Neural progenitor cell (in vitro differentiated cells): ENCODE measurements at regions not wholly inside any gene's neighbourhood (a gene's known extent, or its start where the extent isn't known, plus 50 kb on each side); places are given as distances from the start of the nearest gene placed in this dataset.

ENCODE experiments used
- DNase-seq: peaks from one replicate; pipeline ENCODE4 v3.0.0-alpha.2; 2016; ENCODE audit warnings: low spot score
- H2AFZ ChIP-seq: fragments of 200-600 bp; sonication (generic); replicated peaks from 2 replicates; pipeline ENCODE4 v1.6.1; 2016; ENCODE audit warnings: antibody characterized with exemption
- H3F3A ChIP-seq: fragments of 200-600 bp; sonication (generic); 2 replicates; pipeline ENCODE4 v1.6.1; 2016; ENCODE audit warnings: antibody characterized with exemption, low read depth
- H3K27ac ChIP-seq: fragments of 200-600 bp; sonication (generic); 2 replicates; pipeline ENCODE4 v1.5.1; 2016; ENCODE audit warnings: mild to moderate bottlenecking
- H3K27me3 ChIP-seq: fragments of 200-600 bp; sonication (generic); 2 replicates; pipeline ENCODE4 v1.6.1; 2016; ENCODE audit warnings: mild to moderate bottlenecking, moderate library complexity
- H3K36me3 ChIP-seq: fragments of 200-600 bp; sonication (generic); 2 replicates; pipeline ENCODE4 v1.5.1; 2016
- H3K4me1 ChIP-seq: fragments of 200-600 bp; sonication (generic); 2 replicates; pipeline ENCODE4 v1.6.1; 2016; ENCODE audit warnings: mixed run types
- H3K4me2 ChIP-seq: fragments of 200-600 bp; sonication (generic); 2 replicates; pipeline ENCODE4 v1.6.1; 2016
- H3K4me3 ChIP-seq: fragments of 200-600 bp; sonication (generic); 2 replicates; pipeline ENCODE4 v1.5.1; 2016
- H3K79me2 ChIP-seq: fragments of 200-600 bp; sonication (generic); 2 replicates; pipeline ENCODE4 v1.6.1; 2016; ENCODE audit warnings: low read depth
- H3K9ac ChIP-seq: fragments of 200-600 bp; sonication (generic); 2 replicates; pipeline ENCODE4 v1.6.1; 2016
- H3K9me3 ChIP-seq: fragments of 200-600 bp; sonication (generic); 2 replicates; pipeline ENCODE4 v1.5.1; 2016; ENCODE audit warnings: low read depth
- H4K20me1 ChIP-seq: fragments of 200-600 bp; sonication (generic); 2 replicates; pipeline ENCODE4 v1.6.1; 2016; ENCODE audit warnings: low read depth
- H3K27ac Mint-ChIP-seq: 3 replicates; pipeline ENCODE4 v1.8.0; 2021; ENCODE audit warnings: mixed read lengths
- H3K27me3 Mint-ChIP-seq: 2 replicates; pipeline ENCODE4 v1.8.0; 2022; ENCODE audit warnings: low read depth, mild to moderate bottlenecking, inconsistent platforms, moderate library complexity, mixed read lengths; ENCODE audit not compliant: insufficient read depth
- H3K36me3 Mint-ChIP-seq: 3 replicates; pipeline ENCODE4 v1.8.0; 2021; ENCODE audit warnings: mixed read lengths
- H3K4me1 Mint-ChIP-seq: 3 replicates; pipeline ENCODE4 v1.8.0; 2021; ENCODE audit warnings: mixed read lengths
- H3K4me3 Mint-ChIP-seq: 3 replicates; pipeline ENCODE4 v1.8.0; 2021; ENCODE audit warnings: mild to moderate bottlenecking, moderate library complexity, mixed read lengths
- H3K9me3 Mint-ChIP-seq: 3 replicates; pipeline ENCODE4 v1.8.0; 2020; ENCODE audit warnings: mixed read lengths
- EZH2 ChIP-seq: fragments of 200-600 bp; sonication (generic); IDR thresholded peaks from 2 replicates; pipeline ENCODE4 v1.6.1; 2017; ENCODE audit warnings: antibody characterized with exemption, mild to moderate bottlenecking, moderate library complexity
- EZH2phosphoT487 ChIP-seq: fragments of 200-600 bp; sonication (generic); IDR thresholded peaks from 2 replicates; pipeline ENCODE4 v1.6.1; 2017; ENCODE audit warnings: antibody characterized with exemption
- TF ChIP-seq, protein P1 (sequence below): fragments of 200-600 bp; sonication (generic); IDR thresholded peaks from 2 replicates; pipeline ENCODE4 v1.5.1; 2017; ENCODE audit warnings: antibody characterized with exemption, mild to moderate bottlenecking

GRCh38 chr14:98230411-98230810 is 1041.6 kb downstream of the BCL11B start:
- Histone ChIP-seq H3K4me3 (no peak overlapping the region), H2AFZ (no peak overlapping the region), H3K9ac (no peak overlapping the region), H3K36me3 (no peaks in the 10 kb centered on the region), H3K4me1 (peaks cover 6% of the 10 kb centered on the region), H3K9me3 (no peaks in the 10 kb centered on the region), H3K79me2 (no peaks in the 10 kb centered on the region), H3K27ac (no peak overlapping the region), H3F3A (peaks cover 12% of the 10 kb centered on the region), H4K20me1 (no peaks in the 10 kb centered on the region), H3K4me2 (no peak overlapping the region), H3K27me3 (no peaks in the 10 kb centered on the region)
- Mint-ChIP-seq H3K27me3 (peaks cover 4% of the 10 kb centered on the region), H3K36me3 (no peaks in the 10 kb centered on the region), H3K4me1 (peaks cover 9% of the 10 kb centered on the region), H3K4me3 (no peak overlapping the region), H3K9me3 (no peaks in the 10 kb centered on the region), H3K27ac (no peak overlapping the region)
- no peak for TF ChIP-seq EZH2
- TF ChIP-seq EZH2phosphoT487, result no peak
- TF ChIP-seq, protein P1, sequence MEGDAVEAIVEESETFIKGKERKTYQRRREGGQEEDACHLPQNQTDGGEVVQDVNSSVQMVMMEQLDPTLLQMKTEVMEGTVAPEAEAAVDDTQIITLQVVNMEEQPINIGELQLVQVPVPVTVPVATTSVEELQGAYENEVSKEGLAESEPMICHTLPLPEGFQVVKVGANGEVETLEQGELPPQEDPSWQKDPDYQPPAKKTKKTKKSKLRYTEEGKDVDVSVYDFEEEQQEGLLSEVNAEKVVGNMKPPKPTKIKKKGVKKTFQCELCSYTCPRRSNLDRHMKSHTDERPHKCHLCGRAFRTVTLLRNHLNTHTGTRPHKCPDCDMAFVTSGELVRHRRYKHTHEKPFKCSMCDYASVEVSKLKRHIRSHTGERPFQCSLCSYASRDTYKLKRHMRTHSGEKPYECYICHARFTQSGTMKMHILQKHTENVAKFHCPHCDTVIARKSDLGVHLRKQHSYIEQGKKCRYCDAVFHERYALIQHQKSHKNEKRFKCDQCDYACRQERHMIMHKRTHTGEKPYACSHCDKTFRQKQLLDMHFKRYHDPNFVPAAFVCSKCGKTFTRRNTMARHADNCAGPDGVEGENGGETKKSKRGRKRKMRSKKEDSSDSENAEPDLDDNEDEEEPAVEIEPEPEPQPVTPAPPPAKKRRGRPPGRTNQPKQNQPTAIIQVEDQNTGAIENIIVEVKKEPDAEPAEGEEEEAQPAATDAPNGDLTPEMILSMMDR, result no peak
- DNase-seq, result no peak

- H3K4me1 Mint-ChIP-seq, result peaks cover 9% of the 10 kb centered on the region
Measured at GRCh38 chr14:98231210-98231609, 1040.8 kb downstream of the BCL11B start.

GRCh38 chr14:98233656-98234055 is 1038.3 kb downstream of the BCL11B start:
- Histone ChIP-seq H3K4me3 (no peak overlapping the region), H3K4me2 (no peak overlapping the region), H4K20me1 (no peaks in the 10 kb centered on the region), H3K9ac (no peak overlapping the region), H3K36me3 (no peaks in the 10 kb centered on the region), H3K9me3 (no peaks in the 10 kb centered on the region), H3K4me1 (peaks cover 6% of the 10 kb centered on the region), H3K27me3 (no peaks in the 10 kb centered on the region), H3K79me2 (no peaks in the 10 kb centered on the region), H2AFZ (no peak overlapping the region), H3K27ac (no peak overlapping the region), H3F3A (peaks cover 12% of the 10 kb centered on the region)
- H3K4me3 Mint-ChIP-seq, result no peak overlapping the region
- no peak overlapping the region for H3K27ac Mint-ChIP-seq
- H3K36me3 Mint-ChIP-seq, result no peaks in the 10 kb centered on the region
- H3K27me3 Mint-ChIP-seq, result peaks cover 3% of the 10 kb centered on the region
- peaks cover 2% of the 10 kb centered on the region for H3K9me3 Mint-ChIP-seq
- TF ChIP-seq, protein P1, result no peak
- TF ChIP-seq EZH2phosphoT487 (no peak), EZH2 (no peak)
- DNase-seq, result peak; percentile 70
- peaks cover 9% of the 10 kb centered on the region for H3K4me1 Mint-ChIP-seq

More at GRCh38 chr14:98231210-98231609, 1040.8 kb downstream of the BCL11B start:
- Histone ChIP-seq H3K4me3 (no peak overlapping the region), H3K27ac (no peak overlapping the region), H3K79me2 (no peaks in the 10 kb centered on the region), H3K4me2 (no peak overlapping the region), H3K36me3 (no peaks in the 10 kb centered on the region), H3K9me3 (no peaks in the 10 kb centered on the region), H3K27me3 (no peaks in the 10 kb centered on the region), H3K9ac (no peak overlapping the region), H3K4me1 (peaks cover 6% of the 10 kb centered on the region), H2AFZ (no peak overlapping the region), H4K20me1 (no peaks in the 10 kb centered on the region), H3F3A (peaks cover 12% of the 10 kb centered on the region)
- no peak overlapping the region for H3K4me3 Mint-ChIP-seq
- DNase-seq, result no peak
- H3K9me3 Mint-ChIP-seq, result peaks cover 2% of the 10 kb centered on the region
- H3K27me3 Mint-ChIP-seq, result peaks cover 4% of the 10 kb centered on the region
- TF ChIP-seq EZH2phosphoT487, result no peak
- TF ChIP-seq EZH2, result no peak
- TF ChIP-seq, protein P1, result no peak
- H3K36me3 Mint-ChIP-seq, result no peaks in the 10 kb centered on the region
- H3K27ac Mint-ChIP-seq, result no peak overlapping the region
